ENCODE measurements at regions not wholly inside any gene's neighbourhood (a gene's known extent, or its start where the extent isn't known, plus 50 kb on each side); places are given as distances from the start of the nearest gene placed in this dataset.

DNA sequence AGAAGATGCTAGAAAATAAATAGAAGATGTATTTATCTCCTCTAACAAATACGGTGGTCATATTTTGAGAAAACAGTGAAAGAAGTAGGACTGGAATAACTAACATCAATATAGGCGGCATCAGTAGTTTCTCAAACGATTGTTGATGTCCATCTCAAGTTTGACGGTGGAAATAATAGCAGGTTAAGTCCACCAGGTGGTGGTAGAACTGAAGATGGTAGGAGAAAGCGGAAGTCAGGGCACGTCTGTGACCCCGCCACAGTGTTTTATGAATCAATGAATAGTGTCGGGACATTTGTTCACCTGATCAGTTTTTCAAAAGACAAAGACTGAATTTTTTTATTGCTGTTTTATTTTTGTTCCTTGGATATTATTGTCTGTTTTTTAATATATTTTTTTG lies 706.4 kb upstream of the SLC10A2 start:
- no peak for DNase-seq
- no peaks in the 10 kb centered on the region for H3K9me3 ChIP-seq (ENCODE audit: control insufficient read depth, low read length)
- no peaks in the 10 kb centered on the region for H3K36me3 ChIP-seq (ENCODE audit: control insufficient read depth, insufficient read depth, low read length)
- no peak overlapping the region for H3K27ac ChIP-seq (ENCODE audit: insufficient read depth, low read length, poor library complexity, severe bottlenecking)
- no peaks in the 10 kb centered on the region for H3K4me1 ChIP-seq (ENCODE audit: control insufficient read depth, insufficient read depth, low read length, poor library complexity, severe bottlenecking)
- H3K4me3 ChIP-seq (ENCODE audit: insufficient read depth, low read depth, low read length, poor library complexity, severe bottlenecking) = no peak overlapping the region
- H3K27me3 ChIP-seq (replicated peaks; ENCODE audit: control insufficient read depth, insufficient read depth, low read length, poor library complexity, severe bottlenecking) = no peaks in the 10 kb centered on the region

GRCh38 chr13:103762523-103762922 lies 696.3 kb upstream of the SLC10A2 start:
- DNase-seq = no peak
- Histone ChIP-seq H3K4me3 (ENCODE audit: insufficient read depth, low read depth, low read length, poor library complexity, severe bottlenecking) (no peak overlapping the region), H3K36me3 (ENCODE audit: control insufficient read depth, insufficient read depth, low read length) (no peaks in the 10 kb centered on the region), H3K27me3 (replicated peaks; ENCODE audit: control insufficient read depth, insufficient read depth, low read length, poor library complexity, severe bottlenecking) (no peaks in the 10 kb centered on the region), H3K27ac (ENCODE audit: insufficient read depth, low read length, poor library complexity, severe bottlenecking) (no peak overlapping the region), H3K4me1 (ENCODE audit: control insufficient read depth, insufficient read depth, low read length, poor library complexity, severe bottlenecking) (no peaks in the 10 kb centered on the region), H3K9me3 (ENCODE audit: control insufficient read depth, low read length) (no peaks in the 10 kb centered on the region)

DNA sequence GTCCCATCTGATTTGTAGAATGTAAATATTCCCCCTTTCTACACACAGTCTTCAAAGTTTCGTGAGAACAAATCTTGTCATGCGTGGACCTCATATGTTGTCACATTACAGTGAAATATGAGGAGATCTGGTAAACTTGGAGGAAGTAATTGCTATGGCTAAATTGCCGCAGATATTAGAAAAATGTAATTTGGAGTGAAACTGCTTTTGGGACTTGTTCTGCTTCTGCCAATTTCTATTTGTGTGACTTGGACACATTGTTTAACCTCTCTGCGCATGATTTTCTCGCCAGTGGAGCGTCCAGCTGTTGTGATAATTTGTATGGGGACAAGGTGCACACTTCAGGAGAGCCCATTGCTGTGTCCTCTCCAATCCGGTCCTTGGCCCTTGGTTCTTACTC lies 693.1 kb upstream of the SLC10A2 start:
- Histone ChIP-seq H3K27ac (ENCODE audit: insufficient read depth, low read length, poor library complexity, severe bottlenecking) (no peak overlapping the region), H3K9me3 (ENCODE audit: control insufficient read depth, low read length) (no peaks in the 10 kb centered on the region), H3K27me3 (replicated peaks; ENCODE audit: control insufficient read depth, insufficient read depth, low read length, poor library complexity, severe bottlenecking) (no peaks in the 10 kb centered on the region), H3K4me1 (ENCODE audit: control insufficient read depth, insufficient read depth, low read length, poor library complexity, severe bottlenecking) (no peaks in the 10 kb centered on the region), H3K36me3 (ENCODE audit: control insufficient read depth, insufficient read depth, low read length) (no peaks in the 10 kb centered on the region), H3K4me3 (ENCODE audit: insufficient read depth, low read depth, low read length, poor library complexity, severe bottlenecking) (no peak overlapping the region)
- DNase-seq = no peak

DNA sequence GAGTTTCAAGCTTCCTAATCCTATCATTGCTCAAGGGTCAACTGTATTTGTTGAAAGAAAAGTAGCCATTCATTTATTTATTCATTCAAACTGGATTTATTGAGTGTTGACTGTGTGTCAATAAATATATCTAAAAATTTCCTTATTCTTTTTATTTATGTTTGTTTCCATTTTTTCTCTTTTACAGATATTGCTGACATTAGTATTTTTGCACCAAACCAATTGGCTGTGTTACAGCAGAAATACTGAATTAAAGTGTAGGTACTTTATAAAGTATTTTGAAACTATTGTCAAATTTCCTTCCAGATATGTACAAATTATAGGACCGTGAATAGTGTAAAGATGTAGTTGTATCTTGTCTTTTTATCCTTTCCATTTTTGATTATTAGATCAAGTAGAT lies 692.0 kb upstream of the SLC10A2 start:
- no peak for DNase-seq
- H3K27ac ChIP-seq (ENCODE audit: insufficient read depth, low read length, poor library complexity, severe bottlenecking) = no peak overlapping the region

GRCh38 chr13:103757361-103757760 lies 691.1 kb upstream of the SLC10A2 start:
- Histone ChIP-seq H3K27me3 (replicated peaks; ENCODE audit: control insufficient read depth, insufficient read depth, low read length, poor library complexity, severe bottlenecking) (no peaks in the 10 kb centered on the region), H3K27ac (ENCODE audit: insufficient read depth, low read length, poor library complexity, severe bottlenecking) (no peak overlapping the region), H3K4me3 (ENCODE audit: insufficient read depth, low read depth, low read length, poor library complexity, severe bottlenecking) (no peak overlapping the region), H3K9me3 (ENCODE audit: control insufficient read depth, low read length) (no peaks in the 10 kb centered on the region), H3K4me1 (ENCODE audit: control insufficient read depth, insufficient read depth, low read length, poor library complexity, severe bottlenecking) (no peaks in the 10 kb centered on the region), H3K36me3 (ENCODE audit: control insufficient read depth, insufficient read depth, low read length) (no peaks in the 10 kb centered on the region)
- no peak for DNase-seq

More for the DNA sequence above, 692.0 kb upstream of the SLC10A2 start:
- H3K4me1 ChIP-seq (ENCODE audit: control insufficient read depth, insufficient read depth, low read length, poor library complexity, severe bottlenecking) = no peaks in the 10 kb centered on the region
- no peaks in the 10 kb centered on the region for H3K9me3 ChIP-seq (ENCODE audit: control insufficient read depth, low read length)
- no peaks in the 10 kb centered on the region for H3K36me3 ChIP-seq (ENCODE audit: control insufficient read depth, insufficient read depth, low read length)
- no peaks in the 10 kb centered on the region for H3K27me3 ChIP-seq (replicated peaks; ENCODE audit: control insufficient read depth, insufficient read depth, low read length, poor library complexity, severe bottlenecking)
- H3K4me3 ChIP-seq (ENCODE audit: insufficient read depth, low read depth, low read length, poor library complexity, severe bottlenecking) = no peak overlapping the region

GRCh38 chr13:103754783-103755182 lies 688.6 kb upstream of the SLC10A2 start:
- Histone ChIP-seq H3K27ac (ENCODE audit: insufficient read depth, low read length, poor library complexity, severe bottlenecking) (no peak overlapping the region), H3K27me3 (replicated peaks; ENCODE audit: control insufficient read depth, insufficient read depth, low read length, poor library complexity, severe bottlenecking) (no peaks in the 10 kb centered on the region), H3K4me1 (ENCODE audit: control insufficient read depth, insufficient read depth, low read length, poor library complexity, severe bottlenecking) (no peaks in the 10 kb centered on the region), H3K36me3 (ENCODE audit: control insufficient read depth, insufficient read depth, low read length) (no peaks in the 10 kb centered on the region), H3K4me3 (ENCODE audit: insufficient read depth, low read depth, low read length, poor library complexity, severe bottlenecking) (no peak overlapping the region), H3K9me3 (ENCODE audit: control insufficient read depth, low read length) (no peaks in the 10 kb centered on the region)
- no peak for DNase-seq

DNA sequence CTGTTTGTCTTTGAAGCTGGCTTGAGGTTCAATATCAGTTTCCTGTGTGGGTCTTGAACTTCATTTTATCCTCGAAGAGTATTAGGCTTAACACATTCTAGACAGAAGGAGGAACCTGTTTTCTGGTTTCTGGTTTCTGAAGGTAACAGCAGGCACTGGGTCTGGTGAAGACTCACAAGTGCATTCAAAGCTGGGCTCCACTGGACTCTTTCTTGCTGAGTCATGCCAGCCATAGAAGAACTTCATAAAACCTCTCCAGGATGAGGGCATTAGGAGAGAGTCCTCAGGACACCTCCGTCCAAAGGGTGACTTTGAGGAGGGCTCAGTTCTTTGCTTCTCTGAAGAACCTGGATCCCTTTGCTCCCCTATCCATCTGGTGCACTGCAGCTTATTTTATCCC lies 668.6 kb upstream of the SLC10A2 start:
- no peak for DNase-seq
- H3K9me3 ChIP-seq (ENCODE audit: control insufficient read depth, low read length) = peaks cover 4% of the 10 kb centered on the region
- no peak overlapping the region for H3K27ac ChIP-seq (ENCODE audit: insufficient read depth, low read length, poor library complexity, severe bottlenecking)
- no peaks in the 10 kb centered on the region for H3K4me1 ChIP-seq (ENCODE audit: control insufficient read depth, insufficient read depth, low read length, poor library complexity, severe bottlenecking)
- no peaks in the 10 kb centered on the region for H3K27me3 ChIP-seq (replicated peaks; ENCODE audit: control insufficient read depth, insufficient read depth, low read length, poor library complexity, severe bottlenecking)
- no peaks in the 10 kb centered on the region for H3K36me3 ChIP-seq (ENCODE audit: control insufficient read depth, insufficient read depth, low read length)
- no peak overlapping the region for H3K4me3 ChIP-seq (ENCODE audit: insufficient read depth, low read depth, low read length, poor library complexity, severe bottlenecking)

DNA sequence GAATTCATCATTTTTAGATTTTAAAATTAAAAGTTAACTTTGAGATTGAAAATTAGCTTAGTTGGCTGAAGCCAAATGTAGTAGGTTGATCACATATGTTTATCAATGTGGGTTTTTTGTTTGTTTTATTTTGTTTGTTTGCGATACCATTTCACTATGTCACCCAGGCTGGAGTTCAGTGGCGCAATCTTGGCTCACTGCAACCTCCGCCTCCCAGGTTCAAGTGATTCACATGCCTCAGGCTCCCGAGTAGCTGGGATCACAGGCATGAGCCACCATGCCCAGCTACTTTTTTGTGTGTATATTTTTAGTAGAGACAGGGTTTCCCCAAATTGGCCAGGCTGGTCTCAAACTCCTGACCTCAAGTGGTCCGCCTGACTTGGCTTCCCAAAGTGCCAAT lies 665.7 kb upstream of the SLC10A2 start:
- Histone ChIP-seq H3K9me3 (ENCODE audit: control insufficient read depth, low read length) (peaks cover 4% of the 10 kb centered on the region), H3K4me3 (ENCODE audit: insufficient read depth, low read depth, low read length, poor library complexity, severe bottlenecking) (no peak overlapping the region), H3K36me3 (ENCODE audit: control insufficient read depth, insufficient read depth, low read length) (no peaks in the 10 kb centered on the region), H3K4me1 (ENCODE audit: control insufficient read depth, insufficient read depth, low read length, poor library complexity, severe bottlenecking) (no peaks in the 10 kb centered on the region), H3K27ac (ENCODE audit: insufficient read depth, low read length, poor library complexity, severe bottlenecking) (no peak overlapping the region), H3K27me3 (replicated peaks; ENCODE audit: control insufficient read depth, insufficient read depth, low read length, poor library complexity, severe bottlenecking) (no peaks in the 10 kb centered on the region)
- DNase-seq = no peak

DNA sequence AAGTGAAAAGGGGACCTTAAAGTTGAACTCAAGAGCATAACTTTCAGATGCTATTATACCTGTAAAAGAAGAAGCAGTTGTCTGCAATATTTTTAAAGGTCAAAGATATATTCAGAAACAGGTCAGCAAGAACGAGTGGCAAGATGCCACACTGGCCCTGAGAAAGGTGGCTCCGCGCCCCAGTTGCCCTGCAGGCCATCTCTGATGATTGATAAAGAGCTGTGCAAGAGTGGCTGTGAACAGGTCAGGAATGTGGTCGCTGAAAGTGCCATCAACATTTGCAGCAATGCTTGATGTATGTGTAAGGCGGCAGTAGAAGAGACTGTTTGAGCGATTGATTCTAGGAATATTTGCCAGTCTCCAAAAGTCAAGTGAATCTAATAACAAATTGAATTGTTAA lies 664.2 kb upstream of the SLC10A2 start:
- no peaks in the 10 kb centered on the region for H3K4me1 ChIP-seq (ENCODE audit: control insufficient read depth, insufficient read depth, low read length, poor library complexity, severe bottlenecking)
- H3K36me3 ChIP-seq (ENCODE audit: control insufficient read depth, insufficient read depth, low read length) = no peaks in the 10 kb centered on the region
- no peak overlapping the region for H3K4me3 ChIP-seq (ENCODE audit: insufficient read depth, low read depth, low read length, poor library complexity, severe bottlenecking)
- no peaks in the 10 kb centered on the region for H3K27me3 ChIP-seq (replicated peaks; ENCODE audit: control insufficient read depth, insufficient read depth, low read length, poor library complexity, severe bottlenecking)
- H3K9me3 ChIP-seq (ENCODE audit: control insufficient read depth, low read length) = peaks cover 4% of the 10 kb centered on the region
- DNase-seq = no peak
- no peak overlapping the region for H3K27ac ChIP-seq (ENCODE audit: insufficient read depth, low read length, poor library complexity, severe bottlenecking)

GRCh38 chr13:103726808-103727207 lies 660.6 kb upstream of the SLC10A2 start:
- no peaks in the 10 kb centered on the region for H3K4me1 ChIP-seq (ENCODE audit: control insufficient read depth, insufficient read depth, low read length, poor library complexity, severe bottlenecking)
- H3K4me3 ChIP-seq (ENCODE audit: insufficient read depth, low read depth, low read length, poor library complexity, severe bottlenecking) = no peak overlapping the region
- no peaks in the 10 kb centered on the region for H3K9me3 ChIP-seq (ENCODE audit: control insufficient read depth, low read length)
- H3K36me3 ChIP-seq (ENCODE audit: control insufficient read depth, insufficient read depth, low read length) = no peaks in the 10 kb centered on the region
- H3K27me3 ChIP-seq (replicated peaks; ENCODE audit: control insufficient read depth, insufficient read depth, low read length, poor library complexity, severe bottlenecking) = no peaks in the 10 kb centered on the region
- no peak for DNase-seq
- H3K27ac ChIP-seq (ENCODE audit: insufficient read depth, low read length, poor library complexity, severe bottlenecking) = no peak overlapping the region

GRCh38 chr13:103716718-103717117 lies 650.5 kb upstream of the SLC10A2 start:
- H3K4me3 ChIP-seq (ENCODE audit: insufficient read depth, low read depth, low read length, poor library complexity, severe bottlenecking) = no peak overlapping the region
- no peaks in the 10 kb centered on the region for H3K4me1 ChIP-seq (ENCODE audit: control insufficient read depth, insufficient read depth, low read length, poor library complexity, severe bottlenecking)
- H3K36me3 ChIP-seq (ENCODE audit: control insufficient read depth, insufficient read depth, low read length) = no peaks in the 10 kb centered on the region
- no peak overlapping the region for H3K27ac ChIP-seq (ENCODE audit: insufficient read depth, low read length, poor library complexity, severe bottlenecking)
- no peak for DNase-seq
- no peaks in the 10 kb centered on the region for H3K9me3 ChIP-seq (ENCODE audit: control insufficient read depth, low read length)
- H3K27me3 ChIP-seq (replicated peaks; ENCODE audit: control insufficient read depth, insufficient read depth, low read length, poor library complexity, severe bottlenecking) = no peaks in the 10 kb centered on the region
